Urothelium cell line (cell line): ENCODE measurements at regions not wholly inside any gene's neighbourhood (a gene's known extent, or its start where the extent isn't known, plus 50 kb on each side); places are given as distances from the start of the nearest gene placed in this dataset.

Experiments
- DNase-seq: peaks from one replicate; pipeline ENCODE4 v3.0.0; 2011; ENCODE audit warnings: low spot score, mixed read lengths
- FAIRE-seq: peaks from 2 replicates; lab custom pipeline; 2011; peaks lifted over from hg19 to GRCh38; lab: Jason Lieb, UNC

DNA sequence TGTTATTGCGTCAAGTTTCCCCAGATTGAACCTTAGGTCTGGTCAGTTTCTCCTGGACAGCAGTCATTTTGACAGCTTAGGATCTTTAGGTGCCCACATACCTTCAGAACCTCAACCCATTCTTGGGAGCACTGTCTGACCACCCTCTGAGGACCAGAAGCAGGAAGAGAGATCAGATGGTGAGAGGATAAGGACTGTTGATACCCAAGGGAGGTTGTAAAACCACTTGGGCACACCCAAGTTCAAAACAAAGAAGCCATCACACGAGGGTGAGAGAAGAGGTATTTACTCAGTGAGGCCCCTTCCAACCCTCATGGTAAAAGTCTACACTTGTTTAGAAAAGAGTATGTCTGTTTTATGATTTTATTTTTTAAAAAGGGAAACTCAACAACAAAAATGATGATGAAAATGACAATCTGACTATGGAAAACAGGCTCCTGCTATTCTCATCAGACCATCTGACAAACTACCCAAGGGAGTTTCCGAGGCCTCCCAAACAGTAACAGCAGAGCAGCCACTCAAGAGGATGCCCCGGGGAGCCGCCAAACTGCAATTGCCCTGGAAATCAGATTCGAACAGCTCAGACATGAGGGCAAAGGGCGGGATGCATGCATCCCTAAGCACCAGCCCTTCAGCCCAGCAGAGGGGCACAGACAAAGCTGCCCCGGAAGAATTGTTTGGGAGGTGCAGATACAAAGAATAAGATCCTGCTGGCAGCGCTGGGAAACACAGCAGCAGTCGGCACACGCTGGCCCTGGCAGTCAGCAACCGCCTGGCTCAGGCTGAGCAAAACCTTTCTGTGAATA is 162.6 kb upstream of the PLEKHG7 start:
- DNase-seq = no peak
- FAIRE-seq = no peak

DNA sequence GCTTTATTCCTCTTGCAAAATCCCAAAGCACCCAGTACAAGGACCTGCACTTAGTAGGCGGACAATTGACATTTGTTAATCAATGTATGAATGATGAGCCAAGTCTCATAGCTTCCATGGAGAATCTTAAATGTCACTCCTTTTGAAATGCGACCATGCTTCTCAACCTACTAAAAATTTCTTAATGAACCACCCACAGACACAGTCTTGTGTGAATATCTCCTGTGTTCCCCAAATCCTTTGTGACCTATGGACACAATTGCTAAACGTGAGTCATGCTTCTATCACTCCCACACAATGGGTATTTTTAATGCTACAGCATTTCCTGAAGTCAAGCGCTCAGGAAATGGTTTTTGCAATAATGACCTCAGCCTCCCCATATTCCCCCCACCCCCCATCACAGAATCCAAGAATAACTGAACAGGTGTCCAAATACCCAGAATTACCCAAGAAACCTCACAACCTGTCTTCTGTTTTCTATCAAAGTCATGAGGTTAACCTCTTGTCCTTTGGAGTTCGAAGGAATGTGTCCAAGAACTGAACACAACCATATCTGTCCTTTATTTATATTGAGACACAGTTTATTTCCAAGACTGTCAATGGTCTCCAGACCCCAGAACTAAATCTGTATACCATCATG is 163.6 kb upstream of the PLEKHG7 start:
- DNase-seq = peak; percentile 64
- no peak for FAIRE-seq

DNA sequence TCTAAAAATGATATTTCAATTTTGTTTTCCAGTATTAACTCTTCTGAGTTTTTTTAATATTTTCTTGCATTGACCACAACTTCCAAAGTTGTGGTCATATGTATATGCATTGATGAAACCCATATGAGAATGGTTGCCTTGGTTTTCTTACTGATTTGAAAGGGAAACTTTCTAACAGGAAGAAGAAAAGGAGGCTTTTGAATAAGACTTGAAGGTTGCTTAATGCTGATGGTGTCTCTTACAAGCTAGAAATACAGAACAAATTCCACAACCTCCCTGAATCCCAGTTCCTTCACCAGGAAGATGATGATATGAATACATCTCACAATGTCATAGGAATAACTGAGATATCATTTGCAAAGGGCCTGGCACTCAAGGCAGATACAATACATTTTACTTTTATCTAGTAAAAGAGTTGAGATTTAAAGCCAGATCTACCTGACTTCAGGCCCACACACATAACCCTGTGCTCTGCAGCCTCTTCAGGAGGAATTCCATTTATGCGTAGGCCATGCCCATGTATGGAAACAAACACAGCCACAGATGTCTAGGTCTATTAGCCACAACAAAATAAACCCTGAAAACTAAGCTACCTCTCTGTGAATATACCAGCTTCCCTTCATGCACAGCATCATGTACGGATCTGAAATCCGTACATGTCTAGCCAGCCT is 165.4 kb upstream of the PLEKHG7 start:
- FAIRE-seq (no peak), DNase-seq (no peak)

DNA sequence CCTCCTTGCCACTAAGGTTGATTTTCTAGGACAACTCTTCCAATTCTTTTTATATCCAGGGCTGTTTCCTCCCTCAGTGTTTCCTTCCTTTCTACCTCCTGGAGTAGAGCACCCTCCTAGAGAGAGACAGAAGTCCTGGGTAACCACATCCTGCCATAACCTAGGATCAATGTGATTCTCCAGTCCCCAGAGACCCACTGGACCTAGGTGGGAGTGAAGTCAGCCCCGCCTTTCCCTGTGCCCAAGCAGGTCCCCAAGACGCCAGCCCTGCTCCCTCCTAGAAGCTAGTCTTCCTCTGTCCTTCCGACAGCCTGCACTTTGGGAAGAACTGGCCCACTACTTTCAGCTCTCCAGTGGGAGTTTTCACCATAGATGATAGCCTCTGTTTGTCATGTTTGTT is 166.8 kb upstream of the PLEKHG7 start:
- DNase-seq (no peak), FAIRE-seq (no peak)

DNA sequence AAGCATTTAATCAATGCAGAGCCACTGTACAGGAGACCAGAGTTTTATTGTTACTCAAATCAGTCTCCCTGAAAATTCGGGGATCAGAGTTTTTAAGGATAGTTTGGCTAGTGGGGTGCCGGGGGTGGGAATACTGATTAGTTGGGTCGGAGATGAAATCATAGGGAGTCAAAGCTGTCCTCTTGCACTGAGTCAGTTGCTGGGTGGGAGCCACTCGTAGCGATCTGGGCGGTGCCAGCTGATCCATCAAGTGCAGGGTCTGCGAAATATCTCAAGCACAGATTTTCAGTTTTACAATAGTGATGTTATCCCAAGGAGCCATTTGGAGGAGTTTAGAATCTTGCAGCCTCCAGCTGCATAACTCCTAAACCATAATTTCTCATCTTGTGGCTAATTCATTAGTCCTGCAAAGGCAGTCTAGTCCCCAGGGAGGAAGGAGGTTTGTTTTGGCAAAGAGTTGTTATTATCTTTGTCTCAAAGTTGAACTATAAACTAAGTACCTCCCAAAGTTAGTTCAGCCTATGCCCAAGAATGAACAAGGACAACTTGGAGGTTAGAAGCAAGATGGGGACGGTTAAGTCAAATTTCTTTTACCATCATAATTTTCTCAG is 169.4 kb upstream of the PLEKHG7 start:
- FAIRE-seq = no peak
- DNase-seq = no peak

DNA sequence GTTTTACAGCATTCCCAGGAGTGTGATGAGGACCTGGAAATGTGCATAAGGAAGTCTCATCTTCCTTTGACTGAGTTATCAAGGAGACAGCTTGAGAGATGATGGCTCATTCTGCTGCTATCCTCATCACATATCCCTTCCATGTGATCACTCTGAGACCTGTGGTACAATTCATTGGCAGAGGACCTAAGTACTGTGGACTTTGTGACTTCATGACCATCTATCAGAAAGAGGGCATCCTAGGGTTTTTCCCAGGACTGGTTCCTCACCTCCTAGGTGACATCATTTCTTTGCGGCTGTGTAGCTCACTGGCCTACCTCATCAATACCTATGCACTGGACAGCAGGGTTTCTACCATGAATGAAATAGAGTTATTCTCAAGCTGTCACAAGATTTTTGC is 172.1 kb upstream of the PLEKHG7 start:
- no peak for FAIRE-seq
- no peak for DNase-seq

DNA sequence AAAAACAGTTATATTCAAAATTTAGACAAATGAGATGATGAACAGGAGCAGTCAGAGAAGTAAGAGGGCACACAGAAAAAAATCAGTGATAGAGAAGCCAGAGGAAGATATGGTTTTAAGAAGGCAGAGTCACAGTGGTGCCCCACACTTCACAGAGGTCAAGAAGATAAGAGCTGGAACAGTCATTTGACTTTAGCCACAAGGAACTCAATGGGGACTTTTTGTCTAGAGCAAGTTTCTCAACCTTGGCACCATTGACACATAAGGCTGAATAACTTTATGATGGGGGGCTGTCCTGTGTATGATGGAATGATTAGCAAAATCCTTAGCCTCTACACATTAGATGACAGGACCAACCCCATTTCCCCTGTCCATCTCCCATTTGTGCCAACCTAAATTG is 172.8 kb upstream of the PLEKHG7 start:
- no peak for FAIRE-seq

DNA sequence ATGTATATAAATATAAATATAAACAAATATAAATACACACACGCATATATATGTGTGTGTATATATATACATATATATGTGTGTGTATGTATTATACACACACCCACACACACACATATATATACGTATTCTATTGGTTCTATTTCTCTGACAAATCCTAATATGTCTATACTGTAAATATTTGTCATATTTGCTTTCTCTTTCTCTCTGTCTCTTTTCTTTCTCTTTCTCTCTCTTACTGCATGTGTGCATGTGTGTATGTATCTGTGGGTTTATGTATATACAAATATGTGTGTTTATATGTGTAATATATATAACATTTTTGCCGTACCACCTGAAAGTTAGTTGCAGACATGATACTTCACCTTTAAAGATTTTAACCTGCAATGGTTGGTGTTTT is 174.2 kb upstream of the PLEKHG7 start:
- no peak for DNase-seq
- no peak for FAIRE-seq

More for the DNA sequence above, 172.8 kb upstream of the PLEKHG7 start:
- no peak for DNase-seq

DNA sequence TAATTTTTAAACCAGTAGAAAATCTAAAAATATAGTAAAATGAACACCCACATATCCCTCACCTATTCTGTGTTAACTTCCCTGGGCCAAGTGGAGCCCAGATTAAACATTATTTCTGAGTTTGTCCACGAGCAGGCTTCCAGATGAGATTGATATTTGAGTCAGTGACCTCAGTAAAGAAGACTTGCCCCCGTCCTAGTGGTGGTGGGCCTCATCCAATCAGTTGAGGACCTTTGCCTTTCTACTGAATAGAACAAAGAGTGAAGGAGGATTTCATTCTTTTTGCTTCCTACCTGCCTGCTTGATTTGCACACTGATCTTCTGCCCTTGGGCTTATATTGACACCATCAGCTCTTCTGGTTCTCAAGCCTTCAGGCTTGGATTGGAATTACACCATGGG is 174.7 kb upstream of the PLEKHG7 start:
- FAIRE-seq (no peak), DNase-seq (no peak)

DNA sequence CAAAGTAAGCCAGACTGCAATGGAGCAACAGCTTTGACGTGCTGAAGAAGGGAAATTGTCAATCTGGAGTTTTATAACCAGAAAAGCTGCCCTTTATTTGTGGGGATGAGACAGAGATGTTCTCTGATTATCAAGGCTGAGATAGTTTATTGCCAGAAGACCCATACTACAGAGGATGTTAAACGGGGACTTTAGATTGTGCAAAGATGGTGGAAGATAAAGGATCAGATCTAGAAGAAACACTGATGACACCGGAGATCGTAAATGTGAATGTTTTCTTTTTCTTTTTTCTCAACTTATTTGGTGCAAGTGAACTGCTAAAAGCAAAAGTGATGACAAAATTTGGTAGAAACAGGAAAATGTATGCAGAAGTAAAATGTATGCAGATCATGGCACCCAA is 178.3 kb upstream of the PLEKHG7 start:
- FAIRE-seq (no peak), DNase-seq (no peak)

DNA sequence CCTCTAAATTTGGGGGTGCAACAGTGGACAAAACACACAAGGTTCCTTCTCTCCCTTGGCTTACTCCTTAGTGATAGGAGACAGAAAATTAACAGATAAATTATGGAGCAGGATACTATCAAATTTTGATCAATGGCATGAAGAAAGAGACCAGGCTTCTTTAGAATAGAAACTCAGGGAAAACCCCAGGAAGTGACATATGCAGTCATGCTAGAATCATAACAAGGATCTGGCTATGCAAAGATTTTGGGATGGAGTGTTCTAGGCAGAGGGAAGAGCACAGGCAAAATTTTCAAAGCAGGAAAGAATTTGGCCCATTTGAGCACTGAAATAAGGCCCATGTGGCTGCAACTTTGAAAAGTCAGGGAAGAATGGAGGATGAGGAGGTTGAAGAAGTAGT is 182.3 kb upstream of the PLEKHG7 start:
- no peak for DNase-seq

DNA sequence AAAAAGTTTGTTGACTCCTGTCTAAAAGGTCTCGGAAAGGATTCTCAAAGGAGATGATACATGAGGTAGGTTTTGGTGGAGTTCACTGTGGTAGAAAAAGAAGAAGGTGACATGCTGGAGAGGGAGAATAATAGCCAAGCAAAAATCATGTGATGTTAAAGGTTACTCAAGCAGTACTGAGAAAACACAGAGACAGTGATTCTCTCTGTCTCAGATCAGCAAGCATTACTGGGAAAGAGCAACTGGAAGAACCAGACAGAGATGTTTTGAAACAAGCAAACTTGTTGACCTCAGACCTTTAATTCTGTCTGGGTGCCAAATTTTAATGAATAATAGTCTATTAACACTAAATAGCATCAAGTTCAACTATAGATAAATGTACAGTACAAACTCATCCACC is 183.5 kb upstream of the PLEKHG7 start:
- DNase-seq = no peak
- no peak for FAIRE-seq

More for the DNA sequence above, 182.3 kb upstream of the PLEKHG7 start:
- FAIRE-seq = no peak

DNA sequence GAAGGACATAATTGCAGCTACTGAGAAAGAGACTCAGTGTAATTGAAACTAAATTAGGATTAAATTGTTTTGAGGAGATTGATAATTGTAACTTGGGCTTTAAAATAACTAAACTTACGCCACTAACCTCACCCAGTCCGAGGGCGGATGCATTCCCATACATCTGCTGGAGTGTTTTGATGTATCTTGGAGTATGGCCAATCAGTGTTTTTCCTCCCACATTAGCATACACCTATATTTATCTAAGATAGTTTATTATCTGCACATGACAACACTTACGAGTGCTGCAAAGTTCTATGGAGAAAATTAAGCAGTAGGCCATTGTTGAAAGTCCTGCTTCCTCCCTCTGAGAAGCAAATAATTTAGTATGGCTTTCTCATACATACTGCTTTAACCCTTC is 184.7 kb upstream of the PLEKHG7 start:
- DNase-seq (no peak), FAIRE-seq (no peak)

DNA sequence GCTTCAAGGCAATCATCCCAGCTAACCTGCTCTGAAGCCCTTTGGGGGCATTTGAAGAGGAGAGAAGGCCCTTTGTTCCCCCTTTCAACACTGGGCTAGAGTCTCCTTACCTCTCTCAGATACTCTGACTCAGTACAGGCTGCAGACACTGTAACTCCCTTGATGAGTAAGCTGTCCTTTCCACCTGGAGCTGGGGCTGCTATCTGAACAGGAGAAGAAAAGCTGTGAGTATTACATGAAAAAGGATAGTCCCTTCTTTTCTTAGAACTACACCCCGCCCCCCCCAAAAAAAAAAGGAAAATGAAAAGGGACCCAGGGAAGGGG is 186.6 kb upstream of the PLEKHG7 start:
- FAIRE-seq = no peak
- DNase-seq = peak; percentile 16

DNA sequence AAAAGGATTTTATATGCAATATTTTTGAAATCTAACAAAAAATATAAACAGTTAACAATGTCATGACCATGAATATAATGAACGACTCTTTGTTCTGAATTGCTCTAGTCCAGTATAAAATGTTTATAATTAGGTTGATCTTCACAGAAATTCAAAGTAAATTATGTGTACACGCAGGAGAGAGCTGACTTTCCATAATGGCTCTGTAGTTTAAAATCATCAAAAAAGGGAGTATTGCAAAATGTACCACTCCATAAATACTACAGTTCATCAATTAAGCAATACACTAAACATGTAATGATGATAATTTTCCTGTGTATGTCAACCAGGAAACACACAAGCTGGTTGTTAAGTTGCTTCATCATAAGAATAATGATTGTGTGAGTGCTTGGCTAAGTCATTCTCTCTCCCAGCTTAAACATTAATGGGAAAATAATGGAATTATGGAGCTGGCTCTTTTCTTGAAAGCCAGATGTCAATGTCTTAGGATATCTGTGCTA is 189.5 kb upstream of the PLEKHG7 start:
- no peak for DNase-seq
- FAIRE-seq = no peak

DNA sequence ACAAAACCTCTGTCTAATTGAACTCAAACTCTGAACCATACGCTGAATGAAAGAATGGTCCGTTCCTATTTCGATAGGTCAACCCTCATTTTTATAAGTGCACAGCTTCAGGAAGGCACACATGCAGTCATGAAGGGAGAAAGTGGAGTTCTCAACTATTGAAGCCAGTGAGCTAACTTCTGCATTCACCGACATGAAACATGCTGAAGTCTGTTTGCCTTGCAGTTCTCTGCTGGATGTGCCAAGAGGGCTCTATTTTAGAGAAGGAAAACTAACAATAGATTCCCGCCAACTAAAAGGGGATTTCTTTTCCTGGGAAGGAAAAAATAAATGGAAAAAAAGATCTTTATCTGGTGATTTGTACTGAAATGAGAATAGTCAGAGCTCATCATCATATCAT is 191.0 kb upstream of the PLEKHG7 start:
- FAIRE-seq (no peak), DNase-seq (no peak)

DNA sequence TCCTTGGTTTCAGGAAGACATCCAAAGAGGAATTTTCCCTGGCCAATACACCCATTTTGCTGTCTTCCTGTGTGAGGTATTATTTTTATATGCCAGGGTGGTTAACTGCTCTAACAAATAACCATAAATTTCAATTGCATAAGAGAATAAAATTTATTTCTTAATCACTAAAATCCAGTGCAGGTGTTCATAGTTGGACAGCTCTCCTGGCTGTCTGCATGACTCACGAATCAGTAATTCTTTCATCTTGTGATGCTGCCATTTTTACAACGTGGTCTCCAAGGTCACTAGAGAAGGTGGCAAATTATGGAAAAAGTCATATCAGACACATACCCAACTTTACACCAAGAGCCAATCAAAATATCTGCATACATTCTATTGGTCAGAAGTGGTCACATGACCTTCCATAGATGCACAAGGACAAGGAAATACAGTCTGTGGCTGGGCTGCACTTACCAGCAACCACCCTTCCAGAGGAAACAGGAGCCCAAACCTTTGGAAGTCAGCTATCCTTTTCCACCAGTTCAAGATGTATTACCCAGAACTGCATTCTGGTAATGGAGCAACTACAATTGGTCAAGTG is 193.5 kb upstream of the PLEKHG7 start:
- FAIRE-seq = no peak
- peak; percentile 8 for DNase-seq

DNA sequence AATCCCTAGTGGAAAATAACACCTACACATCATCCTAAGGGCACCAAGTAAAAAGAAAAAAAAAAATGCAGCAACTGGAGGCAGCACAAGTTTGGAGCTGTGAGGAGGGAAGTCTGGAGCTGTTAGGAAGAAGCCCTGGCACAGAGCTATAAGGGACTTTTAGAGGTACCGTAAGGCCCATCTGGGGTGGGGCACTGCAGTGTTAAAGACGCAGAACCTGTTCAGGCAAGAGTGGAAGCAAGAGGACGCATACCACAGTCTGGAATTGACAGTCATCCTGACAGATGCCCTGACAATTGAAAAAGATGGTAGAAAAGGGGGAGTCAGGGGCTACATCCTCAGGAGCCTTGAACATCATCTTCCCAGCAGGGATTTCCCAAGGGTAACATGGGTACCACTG is 195.9 kb upstream of the PLEKHG7 start:
- FAIRE-seq = no peak
- DNase-seq = no peak

DNA sequence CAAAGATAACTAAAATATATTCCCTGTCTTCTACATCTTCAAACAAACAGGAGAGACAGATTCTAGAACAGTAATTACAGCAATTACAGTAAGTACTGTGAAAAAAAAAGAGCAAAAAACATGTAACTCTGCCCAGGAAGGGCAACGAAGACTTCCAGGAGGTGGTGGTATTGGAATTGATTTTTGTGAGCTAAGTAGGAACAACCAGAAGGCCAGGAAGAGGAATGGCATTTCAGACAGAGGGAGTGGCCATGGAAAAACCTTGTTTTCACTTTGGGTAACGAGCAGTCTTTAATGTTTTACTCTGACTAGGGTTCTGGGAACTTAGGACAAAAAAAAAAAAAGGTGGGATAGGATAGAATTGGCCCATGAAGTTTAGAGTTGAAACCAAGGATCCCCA is 196.3 kb upstream of the PLEKHG7 start:
- FAIRE-seq (no peak), DNase-seq (no peak)

DNA sequence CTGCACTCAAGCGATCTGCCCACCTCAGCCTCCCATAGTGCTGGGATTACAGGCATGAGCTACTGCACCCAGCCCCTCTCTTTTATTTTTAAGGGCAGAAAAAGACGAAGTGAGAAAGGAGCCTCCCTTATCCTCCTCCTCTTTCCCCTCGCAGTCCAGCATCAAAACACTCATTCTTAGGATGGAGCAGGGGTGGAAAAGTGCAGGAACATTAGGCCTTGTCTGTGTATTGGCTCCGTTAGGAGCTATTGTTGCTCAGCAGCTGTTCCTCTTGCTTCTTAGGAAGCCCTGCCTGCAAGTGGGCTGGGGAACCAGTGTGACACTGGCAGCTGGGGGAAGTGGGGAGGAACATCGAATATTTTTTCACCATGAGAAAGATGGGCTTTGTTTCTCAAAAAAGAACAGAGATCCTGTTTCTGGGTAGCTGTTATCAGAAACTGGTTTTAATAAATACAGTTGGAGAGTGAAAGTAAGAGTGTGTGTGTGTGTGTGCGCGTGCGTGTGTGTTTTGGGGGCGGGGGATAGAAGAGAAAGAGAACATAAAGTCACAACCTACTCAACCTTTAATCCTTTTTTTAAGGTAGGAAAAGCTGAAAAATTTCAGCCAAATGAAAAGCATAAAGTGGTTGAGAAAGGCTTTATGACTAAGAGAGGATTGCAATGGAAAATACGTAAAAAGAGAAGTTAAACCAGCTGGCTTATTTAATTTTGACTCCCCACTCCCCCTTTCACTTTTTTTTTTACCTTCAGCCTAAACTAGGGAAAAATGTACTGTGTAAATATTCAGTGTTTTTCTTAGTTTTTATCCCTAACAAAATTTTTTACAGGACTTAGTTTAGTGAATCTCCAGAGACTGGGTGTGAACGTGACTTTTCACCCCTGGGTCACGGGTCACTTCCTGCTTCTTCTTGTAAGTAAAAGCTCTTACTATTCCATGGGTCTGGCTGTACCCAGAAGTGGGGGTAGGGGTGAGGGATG is 197.2 kb upstream of the PLEKHG7 start:
- no peak for DNase-seq
- no peak for FAIRE-seq
